Renal pelvis (tissue), 1 donor: ENCODE measurements at regions not wholly inside any gene's neighbourhood (a gene's known extent, or its start where the extent isn't known, plus 50 kb on each side); places are given as distances from the start of the nearest gene placed in this dataset.
A peak's percentile ranks its signal among the peaks of the same experiment; 100 is the strongest.

Experiments
- DNase-seq: peaks from one replicate; pipeline ENCODE4 v3.0.0-alpha.2; 2013

DNA sequence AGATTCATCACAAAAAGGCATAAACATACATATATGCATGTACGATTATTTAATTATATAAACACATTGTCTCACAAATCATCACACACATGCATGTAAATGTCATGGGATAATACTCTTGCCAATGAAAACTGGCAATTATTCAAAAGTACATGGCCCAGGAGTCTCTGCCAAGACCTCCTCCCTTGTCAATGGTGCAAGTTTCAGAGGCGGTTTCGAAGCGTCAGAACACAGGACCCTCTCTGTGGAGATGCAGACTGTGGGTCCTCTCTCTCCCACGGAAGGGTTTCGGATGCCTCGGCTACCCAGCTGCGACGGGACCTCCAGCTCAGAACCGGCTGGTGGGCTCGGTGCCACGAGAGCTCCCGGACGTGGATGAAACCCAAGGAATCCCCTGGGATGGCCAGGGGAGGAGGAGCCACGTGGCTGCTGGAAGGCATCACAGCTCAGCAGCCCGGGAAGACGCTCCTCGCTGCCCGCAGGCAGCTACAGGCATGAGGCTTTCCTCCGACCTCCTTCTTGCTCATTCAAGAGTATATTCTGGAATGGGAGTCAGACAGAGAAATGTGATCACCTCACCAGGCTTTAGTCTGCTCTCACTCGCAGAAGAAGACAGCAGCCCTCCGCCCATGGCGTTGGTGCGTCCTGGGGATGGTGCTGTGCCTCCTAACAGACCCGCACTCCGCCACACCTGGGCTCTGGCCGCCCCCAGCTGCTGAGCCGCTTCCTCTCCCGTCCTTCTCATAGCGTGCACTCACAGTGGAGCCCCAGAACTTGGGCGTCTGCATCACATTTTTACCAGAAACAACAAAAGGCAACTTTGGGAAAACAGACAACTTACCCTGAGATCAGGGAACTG, 308.8 kb downstream of the IRX2 start:
- DNase-seq, result no peak

DNA sequence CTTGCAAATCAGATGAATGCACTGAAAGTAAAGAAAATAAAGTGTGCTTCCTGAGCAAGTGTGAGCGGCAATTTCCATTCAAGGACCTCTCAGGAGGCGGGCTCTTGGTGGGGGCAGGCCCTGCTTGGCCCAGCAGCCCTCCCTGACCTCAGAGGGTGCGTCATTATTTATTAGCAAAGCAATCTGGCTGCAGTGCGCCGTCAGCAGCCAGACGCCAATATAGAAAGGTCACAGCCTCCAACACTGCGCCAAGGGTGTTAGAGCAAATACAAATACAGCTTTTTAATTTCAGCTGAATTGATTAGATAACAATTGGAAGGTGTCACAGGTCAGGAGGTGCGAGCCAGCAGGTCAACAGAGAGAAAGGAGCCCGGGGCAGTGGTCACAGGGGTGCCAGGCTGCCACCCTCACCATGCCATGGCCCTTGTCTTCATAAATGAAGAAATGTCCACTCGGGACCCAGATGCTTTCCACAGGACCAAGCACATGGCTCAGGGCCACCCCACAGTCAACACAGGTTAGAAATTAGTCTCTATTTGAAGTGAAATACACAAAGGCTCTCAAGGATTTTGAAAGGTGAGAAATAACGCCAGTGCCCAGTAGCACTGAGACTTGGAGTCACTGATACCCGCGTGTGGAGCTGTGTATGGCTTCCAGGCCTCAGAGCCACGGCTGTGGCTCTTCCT, 309.8 kb downstream of the IRX2 start:
- no peak for DNase-seq

DNA sequence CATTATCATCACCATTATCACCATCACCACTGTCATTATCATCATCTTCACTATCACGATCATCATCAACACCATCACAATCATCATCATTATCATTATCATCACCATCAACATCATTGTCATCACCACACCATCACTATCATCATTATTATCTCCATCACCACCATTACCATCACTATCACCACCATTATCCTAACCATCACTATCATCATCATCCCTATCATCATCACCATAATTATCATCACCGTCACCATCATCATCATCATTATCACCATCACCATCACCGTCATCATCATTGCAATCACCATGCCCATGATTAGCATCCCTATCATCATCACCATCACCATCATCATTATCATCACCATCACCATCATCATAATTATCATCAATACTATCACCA, 311.9 kb downstream of the IRX2 start:
- no peak for DNase-seq

GRCh38 chr5:2433086-2433485, 318.4 kb downstream of the IRX2 start:
- peak; percentile 38 for DNase-seq

GRCh38 chr5:2432076-2432920, 319.2 kb downstream of the IRX2 start:
- DNase-seq, result no peak

- no peak for DNase-seq
Observed at GRCh38 chr5:2430606-2431005, 320.9 kb downstream of the IRX2 start.

GRCh38 chr5:2427983-2428382, 323.5 kb downstream of the IRX2 start:
- no peak for DNase-seq

DNA sequence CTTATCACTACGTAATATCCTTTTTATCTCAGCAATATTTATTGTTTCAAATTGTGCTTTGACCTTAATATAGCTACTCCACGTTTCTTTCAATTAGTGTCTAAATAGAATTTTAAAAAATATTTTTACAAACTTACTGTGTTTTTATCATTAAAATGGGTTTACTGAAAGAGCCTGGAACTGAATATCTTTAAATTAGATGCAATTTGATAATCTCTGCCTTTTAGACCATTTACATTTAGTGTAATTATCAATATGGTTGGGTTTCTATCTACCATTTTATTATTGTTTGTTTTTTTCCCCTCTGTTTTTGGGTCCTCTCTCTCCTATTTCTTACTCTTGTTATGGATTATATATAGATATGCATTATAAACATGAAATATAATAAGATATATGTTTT, 327.8 kb downstream of the IRX2 start:
- no peak for DNase-seq

DNA sequence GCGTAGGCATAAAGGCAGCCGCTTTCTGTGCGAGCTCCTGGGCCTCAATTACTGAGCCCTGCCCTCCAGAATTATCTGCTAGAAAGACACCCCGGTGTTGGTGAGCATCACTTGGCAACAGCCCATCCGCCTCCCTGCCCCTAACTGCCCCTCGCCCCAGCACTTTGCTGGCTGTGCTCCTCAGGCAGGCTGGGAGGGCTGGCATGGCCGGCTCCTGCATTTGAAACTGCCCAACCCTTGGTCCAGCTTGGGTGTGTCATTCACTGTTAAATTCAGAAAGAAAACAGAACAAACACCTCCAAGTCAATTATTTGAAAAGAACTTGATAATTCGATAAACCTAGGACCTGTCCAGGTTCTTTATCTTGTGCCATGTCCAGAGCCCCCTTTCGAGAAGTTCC, 334.2 kb downstream of the IRX2 start:
- DNase-seq, result no peak

DNA sequence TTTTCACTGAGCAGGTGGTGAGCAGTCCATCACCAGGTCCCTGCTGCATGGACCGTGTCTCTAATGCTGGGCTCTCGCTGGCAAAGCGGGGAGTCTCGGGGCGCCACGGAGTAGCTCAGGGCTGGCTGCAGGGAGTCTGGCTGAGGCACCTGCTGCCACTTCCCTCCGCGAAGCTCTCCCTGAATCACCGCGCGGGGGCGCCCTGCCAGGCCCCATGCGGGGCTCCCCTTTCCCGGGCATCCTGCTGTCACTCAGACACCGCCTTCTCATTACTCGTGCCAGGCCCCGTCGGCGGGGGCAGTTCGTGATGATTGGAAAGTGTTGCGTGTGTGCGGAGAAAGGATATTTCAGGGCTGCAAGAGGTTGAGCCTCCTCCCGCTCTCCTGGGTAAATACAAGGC, 335.8 kb downstream of the IRX2 start:
- DNase-seq, result no peak

GRCh38 chr5:2410451-2410850, 341.0 kb downstream of the IRX2 start:
- no peak for DNase-seq

GRCh38 chr5:2403296-2403695, 348.2 kb downstream of the IRX2 start:
- DNase-seq, result no peak

DNA sequence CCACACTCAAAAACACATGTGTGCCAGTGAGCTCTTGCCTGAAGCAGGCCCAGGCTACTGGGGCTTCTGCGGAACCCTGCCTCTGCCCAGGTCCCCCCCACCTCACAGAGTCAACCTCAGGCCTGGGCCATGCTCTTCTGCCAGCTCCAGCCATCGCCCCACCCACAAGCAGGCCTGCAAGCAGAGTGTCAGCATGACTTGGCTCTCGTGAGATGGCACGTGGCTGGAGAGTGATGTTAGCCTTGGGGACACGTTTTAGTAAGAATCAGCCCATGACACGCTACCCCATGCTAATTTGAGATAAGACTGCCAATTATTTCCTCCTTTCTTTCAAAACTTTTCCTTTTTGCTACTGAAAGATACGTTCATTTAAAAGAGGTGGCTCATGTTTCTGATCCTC, 351.7 kb downstream of the IRX2 start:
- DNase-seq, result no peak

DNA sequence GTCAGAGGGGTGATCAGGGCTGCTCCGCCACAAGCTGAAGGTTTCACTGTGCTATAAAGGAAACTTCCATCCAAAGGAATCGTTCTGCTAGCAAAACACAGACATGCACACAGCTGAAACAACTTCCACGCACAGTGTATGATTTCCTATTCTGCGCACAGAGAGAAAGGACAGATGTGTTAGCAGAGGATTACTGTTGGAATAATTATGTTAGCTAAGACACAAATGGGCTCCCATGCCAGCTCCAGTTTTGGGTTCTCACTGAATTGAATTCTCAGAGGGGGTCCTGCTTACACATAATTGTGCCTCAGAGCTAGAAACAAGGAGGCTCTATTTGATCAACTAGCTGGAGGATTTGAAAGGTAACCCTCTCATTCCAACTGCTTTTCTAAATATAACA, 352.4 kb downstream of the IRX2 start:
- no peak for DNase-seq

GRCh38 chr5:2393556-2393955, 357.9 kb downstream of the IRX2 start:
- no peak for DNase-seq

DNA sequence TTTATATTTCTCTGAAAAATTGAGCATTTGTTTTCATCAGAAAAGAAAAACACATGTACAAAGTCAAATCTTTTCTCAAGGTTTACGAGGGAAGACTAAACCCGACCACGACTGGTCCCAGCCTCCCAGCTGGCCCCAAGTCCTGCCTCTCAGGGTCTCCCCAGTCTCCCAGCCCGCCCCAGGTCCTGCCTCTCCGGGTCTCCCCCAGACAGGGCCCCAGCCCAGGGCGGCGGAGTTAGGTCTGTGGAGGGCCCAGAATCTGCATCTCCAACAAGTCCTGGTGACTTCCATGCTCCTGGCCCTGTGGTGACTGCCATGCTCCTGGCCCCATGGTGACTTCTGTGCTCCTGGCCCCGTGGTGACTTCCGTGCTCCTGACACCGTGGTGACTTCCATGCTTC, 359.9 kb downstream of the IRX2 start:
- no peak for DNase-seq

DNA sequence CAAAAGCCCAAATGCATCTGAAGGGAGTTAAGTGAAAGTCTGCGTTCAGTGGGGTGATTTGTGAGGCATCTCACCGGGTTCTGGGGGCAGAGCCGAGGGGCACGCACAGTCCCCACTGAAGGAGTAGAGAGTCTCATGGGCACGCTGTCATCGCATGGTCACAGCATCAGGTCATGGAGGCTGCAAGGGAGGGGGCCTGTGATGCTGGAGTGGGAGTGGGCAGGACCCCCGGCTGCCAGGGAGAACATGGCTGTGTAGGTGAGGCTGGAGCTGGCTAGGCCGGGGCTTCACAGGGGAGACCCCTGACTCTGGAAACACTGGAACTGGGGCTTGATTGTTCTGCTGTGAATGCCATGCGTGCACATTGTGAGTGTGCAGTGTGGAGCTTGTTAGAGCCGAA, 360.5 kb downstream of the IRX2 start:
- no peak for DNase-seq

GRCh38 chr5:2388571-2388970, 362.9 kb downstream of the IRX2 start:
- no peak for DNase-seq

DNA sequence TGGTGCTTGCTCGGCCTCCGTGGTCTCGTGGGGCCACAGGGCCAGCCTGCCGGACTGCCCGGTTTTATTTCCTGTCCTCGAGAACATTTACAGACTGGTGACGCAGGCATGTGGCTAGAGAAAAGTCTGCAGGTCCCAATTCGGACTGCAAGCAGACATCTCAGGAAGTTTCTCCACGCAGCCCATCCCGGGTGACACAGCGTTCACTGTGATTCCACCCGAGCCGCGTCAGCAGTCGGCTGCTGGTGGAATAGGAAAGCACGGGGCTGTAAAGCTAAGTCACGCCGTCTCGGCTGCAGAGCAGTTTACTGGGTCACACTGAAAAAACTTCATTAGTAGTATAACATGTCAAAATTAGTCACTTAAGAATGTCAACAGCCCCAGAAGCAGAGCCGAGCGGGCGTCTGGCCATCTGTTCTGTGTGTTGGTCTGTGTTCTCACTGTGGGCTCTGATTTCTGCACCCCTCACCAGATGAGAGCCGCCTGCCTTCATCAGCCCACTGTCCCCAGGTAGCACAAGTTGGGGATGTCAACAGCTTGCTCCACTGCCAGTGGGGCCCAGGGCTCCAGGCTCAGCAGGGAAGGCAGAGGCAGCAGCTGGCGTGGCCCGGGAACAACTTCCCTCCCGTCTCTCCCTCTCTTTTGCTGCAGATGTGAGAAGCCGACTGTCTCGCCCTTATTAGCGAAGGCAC, 363.7 kb downstream of the IRX2 start:
- peak; percentile 34 for DNase-seq

GRCh38 chr5:2387250-2387633, 364.2 kb downstream of the IRX2 start:
- no peak for DNase-seq

- DNase-seq, result no peak
Observed at GRCh38 chr5:2385818-2386217, 365.7 kb downstream of the IRX2 start.

- DNase-seq, result no peak
Observed at GRCh38 chr5:2383698-2384065, 367.8 kb downstream of the IRX2 start.
